ENCODE measurements at regions not wholly inside any gene's neighbourhood (a gene's known extent, or its start where the extent isn't known, plus 50 kb on each side); places are given as distances from the start of the nearest gene placed in this dataset.

- Histone ChIP-seq H3K9me3 (no peaks in the 10 kb centered on the region), H3K27ac (no peak overlapping the region), H3K27me3 (no peaks in the 10 kb centered on the region), H3K36me3 (no peaks in the 10 kb centered on the region), H3K4me3 (no peak overlapping the region), H3K4me1 (no peaks in the 10 kb centered on the region)
- intact Hi-C loops (cut with DNase I; ENCODE audit: low total_unique reads): no loop called here
- DNase-seq (ENCODE audit: low spot score in 2 of 2): no peak
- TF ChIP-seq POLR2A (IDR thresholded peaks at IDR 0.05): no peak
- TF ChIP-seq POLR2AphosphoS5 (IDR thresholded peaks at IDR 0.05): no peak
- TF ChIP-seq CTCF (IDR thresholded peaks at IDR 0.05): no peak
These were observed 498.7 kb downstream of the NXPH1 start for GRCh38 chr7:8931906-8932646.

- intact Hi-C loops (cut with DNase I; ENCODE audit: low total_unique reads): no loop called here
- Histone ChIP-seq H3K27ac (no peak overlapping the region), H3K4me3 (no peak overlapping the region), H3K27me3 (no peaks in the 10 kb centered on the region), H3K4me1 (no peaks in the 10 kb centered on the region), H3K9me3 (no peaks in the 10 kb centered on the region), H3K36me3 (no peaks in the 10 kb centered on the region)
- no peak for DNase-seq (ENCODE audit: low spot score in 2 of 2)
- TF ChIP-seq POLR2A (IDR thresholded peaks at IDR 0.05) (no peak), POLR2AphosphoS5 (IDR thresholded peaks at IDR 0.05) (no peak), CTCF (IDR thresholded peaks at IDR 0.05) (no peak)
These were observed 499.3 kb downstream of the NXPH1 start for GRCh38 chr7:8932751-8933150.

- H3K27ac ChIP-seq: no peak overlapping the region
- H3K4me1 ChIP-seq: no peaks in the 10 kb centered on the region
- TF ChIP-seq CTCF (IDR thresholded peaks at IDR 0.05): no peak
- TF ChIP-seq POLR2A (IDR thresholded peaks at IDR 0.05): no peak
- no peak for TF ChIP-seq POLR2AphosphoS5 (IDR thresholded peaks at IDR 0.05)
- DNase-seq (ENCODE audit: low spot score in 2 of 2): no peak
- H3K4me3 ChIP-seq: no peak overlapping the region
- no peaks in the 10 kb centered on the region for H3K27me3 ChIP-seq
- no peaks in the 10 kb centered on the region for H3K9me3 ChIP-seq
- intact Hi-C loops (cut with DNase I; ENCODE audit: low total_unique reads): no loop called here
- H3K36me3 ChIP-seq: no peaks in the 10 kb centered on the region
These were observed 503.8 kb downstream of the NXPH1 start for GRCh38 chr7:8937204-8937603.

- TF ChIP-seq POLR2AphosphoS5 (IDR thresholded peaks at IDR 0.05): no peak
- no peak for TF ChIP-seq POLR2A (IDR thresholded peaks at IDR 0.05)
- no peak for TF ChIP-seq CTCF (IDR thresholded peaks at IDR 0.05)
- Histone ChIP-seq H3K4me1 (no peaks in the 10 kb centered on the region), H3K36me3 (no peaks in the 10 kb centered on the region), H3K4me3 (no peak overlapping the region), H3K27me3 (no peaks in the 10 kb centered on the region), H3K27ac (no peak overlapping the region), H3K9me3 (no peaks in the 10 kb centered on the region)
- DNase-seq (ENCODE audit: low spot score in 2 of 2): no peak
- intact Hi-C loops (cut with DNase I; ENCODE audit: low total_unique reads): no loop called here
These were observed 504.8 kb downstream of the NXPH1 start for GRCh38 chr7:8938044-8938805.

DNA sequence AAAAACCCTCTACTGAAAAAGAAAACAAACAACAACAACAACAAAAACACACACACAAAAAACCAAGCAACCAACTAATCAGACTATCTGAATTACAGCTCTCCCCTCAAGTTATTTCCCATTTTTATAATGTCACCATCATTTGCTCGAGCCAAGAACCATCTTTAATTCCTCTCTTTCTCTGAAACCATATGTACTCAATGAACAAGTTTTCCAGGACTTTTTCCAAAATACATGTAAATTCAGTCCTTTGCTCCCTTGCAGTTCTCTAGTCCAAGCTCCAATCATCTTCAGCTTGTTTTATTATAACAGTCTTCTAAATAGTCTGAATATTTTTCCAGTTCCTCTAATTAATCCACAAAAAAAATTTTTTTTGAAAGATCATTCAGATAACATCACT lies 506.0 kb downstream of the NXPH1 start:
- intact Hi-C loops (cut with DNase I; ENCODE audit: low total_unique reads): no loop called here
- H3K4me1 ChIP-seq: no peaks in the 10 kb centered on the region

More for the DNA sequence above, 506.0 kb downstream of the NXPH1 start:
- no peak overlapping the region for H3K4me3 ChIP-seq
- no peaks in the 10 kb centered on the region for H3K9me3 ChIP-seq
- H3K36me3 ChIP-seq: no peaks in the 10 kb centered on the region
- no peak overlapping the region for H3K27ac ChIP-seq
- no peaks in the 10 kb centered on the region for H3K27me3 ChIP-seq
- TF ChIP-seq POLR2AphosphoS5 (IDR thresholded peaks at IDR 0.05) (no peak), POLR2A (IDR thresholded peaks at IDR 0.05) (no peak), CTCF (IDR thresholded peaks at IDR 0.05) (no peak)
- DNase-seq (ENCODE audit: low spot score in 2 of 2): no peak
